H9 (cell line): ENCODE measurements at regions not wholly inside any gene's neighbourhood (a gene's known extent, or its start where the extent isn't known, plus 50 kb on each side); places are given as distances from the start of the nearest gene placed in this dataset.

Source experiments
- DNase-seq: peaks from one replicate; pipeline ENCODE4 v3.0.0-alpha.2; 2017
- H2AFZ ChIP-seq: one replicate; pipeline ENCODE4 v1.6.1; 2013; ENCODE audit warnings: mild to moderate bottlenecking, low read length, control low read depth, moderate library complexity
- H2AK5ac ChIP-seq: 2 replicates; pipeline ENCODE4 v1.6.1; 2013; ENCODE audit warnings: low read length, control low read depth, mixed read lengths; ENCODE audit not compliant: insufficient read length
- H2BK120ac ChIP-seq: one replicate; pipeline ENCODE4 v1.6.1; 2013; ENCODE audit warnings: low read depth, mild to moderate bottlenecking, low read length, control low read depth, inconsistent platforms; ENCODE audit not compliant: poor library complexity, severe bottlenecking
- H2BK12ac ChIP-seq: 2 replicates; pipeline ENCODE4 v1.6.1; 2013; ENCODE audit warnings: low read length, control low read depth, mixed read lengths, low read depth; ENCODE audit not compliant: insufficient read length
- H2BK15ac ChIP-seq: 2 replicates; pipeline ENCODE4 v1.6.1; 2013; ENCODE audit warnings: low read depth, low read length, control low read depth
- H2BK20ac ChIP-seq: one replicate; pipeline ENCODE4 v1.6.1; 2013; ENCODE audit warnings: low read depth, mild to moderate bottlenecking, low read length, control low read depth, inconsistent platforms; ENCODE audit not compliant: poor library complexity, severe bottlenecking
- H2BK5ac ChIP-seq: 2 replicates; pipeline ENCODE4 v1.6.1; 2013; ENCODE audit warnings: low read length, control low read depth, mixed read lengths; ENCODE audit not compliant: insufficient read length
- H3K14ac ChIP-seq: 2 replicates; pipeline ENCODE4 v1.6.1; 2013; ENCODE audit warnings: low read length, control low read depth; ENCODE audit not compliant: insufficient read depth
- H3K18ac ChIP-seq: 2 replicates; pipeline ENCODE4 v1.6.1; 2013; ENCODE audit warnings: low read depth, mild to moderate bottlenecking, mixed read lengths, low read length, control low read depth; ENCODE audit not compliant: insufficient read length
- H3K23ac ChIP-seq: 2 replicates; pipeline ENCODE4 v1.6.1; 2013; ENCODE audit warnings: low read length, control low read depth, mixed read lengths, low read depth; ENCODE audit not compliant: insufficient read length
- H3K23me2 ChIP-seq: 2 replicates; pipeline ENCODE4 v1.6.1; 2013; ENCODE audit warnings: low read depth, mild to moderate bottlenecking, mixed read lengths, low read length, control low read depth; ENCODE audit not compliant: insufficient read length, poor library complexity, severe bottlenecking
- H3K27ac ChIP-seq: 2 replicates; pipeline ENCODE4 v1.5.1; 2013; ENCODE audit warnings: low read length, control low read depth, mixed read lengths, low read depth; ENCODE audit not compliant: insufficient read length
- H3K27me3 ChIP-seq: 2 replicates; pipeline ENCODE4 v1.6.1; 2013; ENCODE audit warnings: low read length, control low read depth, inconsistent platforms; ENCODE audit not compliant: insufficient read depth
- H3K4ac ChIP-seq: 2 replicates; pipeline ENCODE4 v1.6.1; 2013; ENCODE audit warnings: low read depth, mild to moderate bottlenecking, control low read depth, inconsistent platforms, low read length, moderate library complexity
- H3K4me1 ChIP-seq: 2 replicates; pipeline ENCODE4 v1.6.1; 2013; ENCODE audit warnings: low read length, control low read depth, inconsistent platforms; ENCODE audit not compliant: insufficient read depth
- H3K4me2 ChIP-seq: 2 replicates; pipeline ENCODE4 v1.6.1; 2013; ENCODE audit warnings: low read length, control low read depth, mixed read lengths; ENCODE audit not compliant: insufficient read length, insufficient read depth
- H3K56ac ChIP-seq: 2 replicates; pipeline ENCODE4 v1.6.1; 2013; ENCODE audit warnings: low read depth, mild to moderate bottlenecking, mixed read lengths, low read length, control low read depth; ENCODE audit not compliant: insufficient read length
- H3K79me1 ChIP-seq: 2 replicates; pipeline ENCODE4 v1.6.1; 2013; ENCODE audit warnings: low read depth, mild to moderate bottlenecking, moderate library complexity, low read length, control low read depth, inconsistent platforms; ENCODE audit not compliant: insufficient read depth, poor library complexity, severe bottlenecking
- H3K79me2 ChIP-seq: 2 replicates; pipeline ENCODE4 v1.6.1; 2013; ENCODE audit warnings: low read length, control low read depth, inconsistent platforms; ENCODE audit not compliant: insufficient read depth
- H3K9ac ChIP-seq: 2 replicates; pipeline ENCODE4 v1.6.1; 2013; ENCODE audit warnings: low read length, control low read depth, mixed read lengths; ENCODE audit not compliant: insufficient read length; ENCODE audit errors: extremely low read depth
- H3K9me3 ChIP-seq: one replicate; pipeline ENCODE4 v1.6.1; 2013; ENCODE audit warnings: low read depth, low read length, inconsistent platforms; ENCODE audit not compliant: control insufficient read depth
- H3T11ph ChIP-seq: one replicate; pipeline ENCODE4 v1.6.1; 2013; ENCODE audit warnings: mild to moderate bottlenecking, low read length, control low read depth, inconsistent platforms
- H4K20me1 ChIP-seq: one replicate; pipeline ENCODE4 v1.6.1; 2013; ENCODE audit not compliant: control insufficient read depth, insufficient read length, insufficient read depth
- H4K5ac ChIP-seq: 2 replicates; pipeline ENCODE4 v1.6.1; 2013; ENCODE audit warnings: low read depth, mild to moderate bottlenecking, mixed read lengths, low read length, control low read depth; ENCODE audit not compliant: insufficient read length
- H4K8ac ChIP-seq: replicated peaks from 2 replicates; pipeline ENCODE4 v1.6.1; 2013; ENCODE audit warnings: low read length, control low read depth, mixed read lengths, low read depth; ENCODE audit not compliant: insufficient read length
- H4K91ac ChIP-seq: 2 replicates; pipeline ENCODE4 v1.6.1; 2013; ENCODE audit warnings: low read depth, mild to moderate bottlenecking, moderate library complexity, mixed read lengths, low read length, control low read depth; ENCODE audit not compliant: insufficient read length
- H3K27ac Mint-ChIP-seq, 3 experiments: 2 replicates in 2 of 3; 3 replicates in 1 of 3; pipeline ENCODE4 v1.8.0; 2020 to 2021; ENCODE audit warnings: mixed read lengths in 3 of 3, mild to moderate bottlenecking in 1 of 3, moderate library complexity in 1 of 3
- H3K27me3 Mint-ChIP-seq: 2 replicates; pipeline ENCODE4 v1.8.0; 2021; ENCODE audit warnings: low read depth, mild to moderate bottlenecking, moderate library complexity, mixed read lengths
- H3K36me3 Mint-ChIP-seq, 3 experiments: 2 replicates in 2 of 3; 3 replicates in 1 of 3; pipeline ENCODE4 v1.8.0; 2020 to 2021; ENCODE audit warnings: low read depth in 3 of 3, mixed read lengths in 3 of 3; ENCODE audit not compliant: insufficient read depth in 1 of 3
- H3K4me1 Mint-ChIP-seq, 2 experiments: 2 replicates each; pipeline ENCODE4 v1.8.0; 2020; ENCODE audit warnings: mixed read lengths in 2 of 2
- H3K4me3 Mint-ChIP-seq, 2 experiments: 2 replicates in 1 of 2; 3 replicates in 1 of 2; pipeline ENCODE4 v1.8.0; 2020 to 2021; ENCODE audit warnings: mild to moderate bottlenecking in 2 of 2, mixed read lengths in 2 of 2, moderate library complexity in 1 of 2
- H3K9me3 Mint-ChIP-seq, 2 experiments: 2 replicates in 1 of 2; 3 replicates in 1 of 2; pipeline ENCODE4 v1.8.0; 2020; ENCODE audit warnings: mild to moderate bottlenecking in 2 of 2, mixed read lengths in 2 of 2, moderate library complexity in 1 of 2
- WGBS: extraction: QIAGEN DNeasy Blood & Tissue Kit; methylation state at CpG from one replicate; pipeline ENCODE4 v1.1.7; 2013; ENCODE audit warnings: missing lambda C conversion rate, low lambda C conversion rate, mixed read lengths; ENCODE audit not compliant: insufficient read length; ENCODE audit errors: extremely low coverage; 5-methylcytosine and 5-hydroxymethylcytosine counted together
- TF ChIP-seq, protein P1 (sequence below): fragments of 200-600 bp; sonication (generic); conservative IDR thresholded peaks from 3 replicates; pipeline ENCODE4 v1.8.0; 2021; ENCODE audit warnings: antibody characterized with exemption, mild to moderate bottlenecking

DNA sequence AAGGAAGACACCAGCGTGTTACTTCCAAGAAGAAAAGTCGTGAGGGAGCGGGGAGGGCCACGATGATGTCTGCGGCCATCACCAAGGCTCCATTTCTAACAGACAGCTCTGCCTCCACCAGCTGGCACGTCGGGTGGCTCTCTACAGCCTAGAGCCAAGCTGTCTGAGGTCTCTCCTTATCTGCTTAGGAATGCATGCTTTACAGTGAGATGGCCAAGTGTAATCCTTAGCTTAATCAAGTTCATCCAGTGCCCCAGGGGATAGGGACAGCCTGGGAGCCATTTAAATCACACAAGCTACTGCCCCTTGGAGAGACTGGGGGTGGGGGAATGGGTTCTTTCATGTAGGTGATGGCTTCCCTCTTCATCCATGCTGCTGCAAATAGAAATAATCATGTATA, 213.8 kb upstream of the CST7 start:
- no peaks in the 10 kb centered on the region for H3K23me2 ChIP-seq
- no peak overlapping the region for H2BK120ac ChIP-seq
- H3K23ac ChIP-seq, result no peak overlapping the region
- H2AFZ ChIP-seq, result no peak overlapping the region
- H4K91ac ChIP-seq, result no peak overlapping the region
- H4K5ac ChIP-seq, result no peak overlapping the region
- H4K8ac ChIP-seq, result no peak overlapping the region
- H3K9ac ChIP-seq, result no peak overlapping the region
- H3K79me2 ChIP-seq, result no peaks in the 10 kb centered on the region
- H3K27ac Mint-ChIP-seq, result peak overlapping the region in 1 of 3 experiments; percentile 55; a peak in 3 of 7 replicates
- no peaks in the 10 kb centered on the region for H3K9me3 ChIP-seq
- no peak overlapping the region for H2BK20ac ChIP-seq
- H3K4ac ChIP-seq, result no peak overlapping the region
- H3K79me1 ChIP-seq, result no peaks in the 10 kb centered on the region
- peaks cover 26 to 31% of the 10 kb centered on the region in 2 experiments for H3K4me1 Mint-ChIP-seq
- no peaks in the 10 kb centered on the region; the same call in 1 of the 2 replicates for H3K4me1 ChIP-seq
- H3K27me3 ChIP-seq, result no peaks in the 10 kb centered on the region
- H3K4me2 ChIP-seq, result no peak overlapping the region
- no peak overlapping the region for H3K4me3 Mint-ChIP-seq
- peaks cover 2% of the 10 kb centered on the region for H3K27me3 Mint-ChIP-seq
- no peak overlapping the region for H2BK12ac ChIP-seq
- H2AK5ac ChIP-seq, result no peak overlapping the region
- H3K18ac ChIP-seq, result no peak overlapping the region
- DNase-seq, result no peak
- H3K56ac ChIP-seq, result no peak overlapping the region
- no peaks in the 10 kb centered on the region for H4K20me1 ChIP-seq
- no peak overlapping the region for H3K14ac ChIP-seq
- H3K27ac ChIP-seq, result no peak overlapping the region
- no peaks in the 10 kb centered on the region; a peak in 2 of 5 replicates for H3K9me3 Mint-ChIP-seq
- TF ChIP-seq, protein P1, sequence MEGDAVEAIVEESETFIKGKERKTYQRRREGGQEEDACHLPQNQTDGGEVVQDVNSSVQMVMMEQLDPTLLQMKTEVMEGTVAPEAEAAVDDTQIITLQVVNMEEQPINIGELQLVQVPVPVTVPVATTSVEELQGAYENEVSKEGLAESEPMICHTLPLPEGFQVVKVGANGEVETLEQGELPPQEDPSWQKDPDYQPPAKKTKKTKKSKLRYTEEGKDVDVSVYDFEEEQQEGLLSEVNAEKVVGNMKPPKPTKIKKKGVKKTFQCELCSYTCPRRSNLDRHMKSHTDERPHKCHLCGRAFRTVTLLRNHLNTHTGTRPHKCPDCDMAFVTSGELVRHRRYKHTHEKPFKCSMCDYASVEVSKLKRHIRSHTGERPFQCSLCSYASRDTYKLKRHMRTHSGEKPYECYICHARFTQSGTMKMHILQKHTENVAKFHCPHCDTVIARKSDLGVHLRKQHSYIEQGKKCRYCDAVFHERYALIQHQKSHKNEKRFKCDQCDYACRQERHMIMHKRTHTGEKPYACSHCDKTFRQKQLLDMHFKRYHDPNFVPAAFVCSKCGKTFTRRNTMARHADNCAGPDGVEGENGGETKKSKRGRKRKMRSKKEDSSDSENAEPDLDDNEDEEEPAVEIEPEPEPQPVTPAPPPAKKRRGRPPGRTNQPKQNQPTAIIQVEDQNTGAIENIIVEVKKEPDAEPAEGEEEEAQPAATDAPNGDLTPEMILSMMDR, result no peak
- WGBS, result no CpG with 5 or more reads among the region's 7 CpGs
- H3K36me3 Mint-ChIP-seq, result peaks cover 0 to 3% (median 0%) of the 10 kb centered on the region in 3 experiments; a peak in 1 of 7 replicates
- H2BK5ac ChIP-seq, result no peak overlapping the region
- H2BK15ac ChIP-seq, result no peak overlapping the region
- no peak overlapping the region for H3T11ph ChIP-seq
